G401 (cell line): ENCODE measurements at regions not wholly inside any gene's neighbourhood (a gene's known extent, or its start where the extent isn't known, plus 50 kb on each side); places are given as distances from the start of the nearest gene placed in this dataset.

Experiments
- DNase-seq: peaks from one replicate; pipeline ENCODE4 v3.0.0-alpha.2; 2015; ENCODE audit warnings: low spot score
- in situ Hi-C: cut with HindIII; loops from 2 replicates; pipeline ENCODE4 v1.10.0; 2016; ENCODE audit warnings: low sequenced_read_pairs, mixed read lengths

- no peak for DNase-seq
- in situ Hi-C loops: no loop called here
Observed at GRCh38 chr20:41956338-41957074, 338.3 kb upstream of the CHD6 start.

GRCh38 chr20:41952166-41952565 is 334.0 kb upstream of the CHD6 start:
- DNase-seq: no peak
- in situ Hi-C loops: no loop called here

- no peak for DNase-seq
- in situ Hi-C loops: no loop called here
Observed at GRCh38 chr20:41951615-41952014, 333.4 kb upstream of the CHD6 start.

- DNase-seq: no peak
- in situ Hi-C loops: no loop called here
Observed at GRCh38 chr20:41939659-41940058, 321.5 kb upstream of the CHD6 start.

GRCh38 chr20:41938353-41938752 is 320.2 kb upstream of the CHD6 start:
- DNase-seq: no peak
- in situ Hi-C loops: no loop called here

- DNase-seq: no peak
- in situ Hi-C loops: no loop called here
Observed at GRCh38 chr20:41935259-41935791, 317.1 kb upstream of the CHD6 start.

GRCh38 chr20:41932431-41932830 is 314.3 kb upstream of the CHD6 start:
- in situ Hi-C loops: no loop called here
- no peak for DNase-seq

GRCh38 chr20:41927655-41928054 is 309.5 kb upstream of the CHD6 start:
- DNase-seq: no peak
- in situ Hi-C loops: no loop called here

GRCh38 chr20:41927189-41927588 is 309.0 kb upstream of the CHD6 start:
- in situ Hi-C loops: no loop called here
- no peak for DNase-seq

GRCh38 chr20:41925476-41925875 is 307.3 kb upstream of the CHD6 start:
- in situ Hi-C loops: no loop called here
- DNase-seq: no peak

- DNase-seq: no peak
- in situ Hi-C loops: no loop called here
Observed at GRCh38 chr20:41923624-41924023, 305.4 kb upstream of the CHD6 start.

GRCh38 chr20:41913146-41913545 is 295.0 kb upstream of the CHD6 start:
- no peak for DNase-seq
- in situ Hi-C loops: no loop called here

GRCh38 chr20:41910558-41910957 is 292.4 kb upstream of the CHD6 start:
- no peak for DNase-seq
- in situ Hi-C loops: no loop called here

- no peak for DNase-seq
- in situ Hi-C loops: no loop called here
Observed at GRCh38 chr20:41905199-41905598, 287.0 kb upstream of the CHD6 start.

- DNase-seq: no peak
- in situ Hi-C loops: no loop called here
Observed at GRCh38 chr20:41903586-41903985, 285.4 kb upstream of the CHD6 start.

- no peak for DNase-seq
- in situ Hi-C loops: no loop called here
Observed at GRCh38 chr20:41902346-41902745, 284.2 kb upstream of the CHD6 start.

- DNase-seq: no peak
- in situ Hi-C loops: no loop called here
Observed at GRCh38 chr20:41900201-41900691, 282.1 kb upstream of the CHD6 start.

GRCh38 chr20:41897708-41898107 is 279.5 kb upstream of the CHD6 start:
- in situ Hi-C loops: no loop called here
- DNase-seq: no peak

- in situ Hi-C loops: no loop called here
- no peak for DNase-seq
Observed at GRCh38 chr20:41895241-41896032, 277.3 kb upstream of the CHD6 start.

- in situ Hi-C loops: no loop called here
Observed at GRCh38 chr20:41894255-41894963, 276.2 kb upstream of the CHD6 start.

More at GRCh38 chr20:41894255-41894963, 276.2 kb upstream of the CHD6 start:
- DNase-seq: no peak
